HFFc6 (cell line): ENCODE measurements at regions not wholly inside any gene's neighbourhood (a gene's known extent, or its start where the extent isn't known, plus 50 kb on each side); places are given as distances from the start of the nearest gene placed in this dataset.

ENCODE experiments used
- DNase-seq: peaks from one replicate; pipeline ENCODE4 v3.0.0-alpha.2; 2018
- H3K27ac Mint-ChIP-seq: 2 replicates; pipeline ENCODE4 v1.8.0; 2020; ENCODE audit warnings: mild to moderate bottlenecking, mixed read lengths
- H3K27me3 Mint-ChIP-seq: 2 replicates; pipeline ENCODE4 v1.8.0; 2021; ENCODE audit warnings: mild to moderate bottlenecking, moderate library complexity, mixed read lengths; ENCODE audit not compliant: insufficient read depth
- H3K36me3 Mint-ChIP-seq: 2 replicates; pipeline ENCODE4 v1.8.0; 2021; ENCODE audit warnings: low read depth, mixed read lengths
- H3K4me1 Mint-ChIP-seq: 2 replicates; pipeline ENCODE4 v1.8.0; 2020; ENCODE audit warnings: low read depth, mixed read lengths
- H3K4me3 Mint-ChIP-seq: 2 replicates; pipeline ENCODE4 v1.8.0; 2020; ENCODE audit warnings: mild to moderate bottlenecking, moderate library complexity, mixed read lengths
- H3K9me3 Mint-ChIP-seq: 2 replicates; pipeline ENCODE4 v1.8.0; 2020; ENCODE audit warnings: mild to moderate bottlenecking, mixed read lengths
- CTCF ChIP-seq: fragments of 200-600 bp; sonication (generic); IDR thresholded peaks from 2 replicates; pipeline ENCODE4 v1.5.0; 2021; ENCODE audit warnings: antibody characterized with exemption, mild to moderate bottlenecking

DNA sequence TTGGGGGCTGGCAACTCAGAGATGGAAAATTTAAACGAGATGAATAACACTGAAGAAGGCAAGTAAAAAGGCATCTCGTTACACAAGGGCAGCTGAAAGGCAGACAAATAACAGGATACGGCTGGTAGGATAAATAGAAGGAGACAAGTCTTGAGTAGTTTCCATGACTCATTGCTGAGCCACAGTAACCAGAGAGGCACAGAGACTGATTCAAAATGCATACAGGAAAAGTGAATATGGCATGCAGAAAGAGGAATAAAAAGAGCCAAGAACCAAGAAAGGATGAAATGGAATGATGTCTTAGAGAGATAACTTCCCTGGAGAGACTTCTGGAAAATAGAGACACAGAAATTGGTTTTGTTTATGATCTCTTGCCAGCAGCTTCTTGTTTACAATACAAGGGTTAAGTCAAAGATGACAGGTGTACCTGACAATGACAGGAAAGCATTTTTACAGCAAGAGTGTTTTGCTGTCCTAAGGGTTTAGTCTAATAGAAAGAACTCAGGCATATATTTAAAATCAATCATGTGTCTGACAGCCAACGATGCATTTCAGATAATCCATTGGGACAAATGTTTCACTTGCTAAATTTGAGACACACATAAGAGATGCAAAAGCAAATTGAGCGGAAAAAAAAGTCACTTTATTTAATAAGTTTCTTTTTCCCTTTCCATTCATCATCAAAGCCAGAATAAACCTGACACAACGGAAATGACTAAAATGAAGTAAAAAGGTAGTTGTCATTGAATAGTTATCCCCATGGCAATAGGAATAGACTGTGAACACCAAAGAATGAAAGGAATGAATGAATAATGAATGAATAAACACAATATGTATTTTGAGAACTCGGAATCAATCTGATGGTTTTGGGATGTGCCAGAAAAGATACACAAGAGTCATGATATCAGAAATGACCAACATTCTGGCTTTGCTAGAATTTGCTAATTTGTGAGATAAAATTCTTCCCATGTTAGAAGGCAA is 68.0 kb upstream of the KCNQ5 start:
- Mint-ChIP-seq H3K9me3 (no peaks in the 10 kb centered on the region), H3K4me1 (peaks cover 74% of the 10 kb centered on the region), H3K27ac (peak overlapping the region; percentile 95), H3K27me3 (no peaks in the 10 kb centered on the region), H3K36me3 (peaks cover 6% of the 10 kb centered on the region; the same call in 1 of the 2 replicates), H3K4me3 (peak overlapping the region; percentile 73)
- no peak for TF ChIP-seq CTCF
- DNase-seq: peak; percentile 94

- H3K27me3 Mint-ChIP-seq: no peaks in the 10 kb centered on the region
- peaks cover 15% of the 10 kb centered on the region for H3K36me3 Mint-ChIP-seq
- H3K27ac Mint-ChIP-seq: peak overlapping the region; percentile 95
- peak overlapping the region; percentile 73 for H3K4me3 Mint-ChIP-seq
- peaks cover 74% of the 10 kb centered on the region for H3K4me1 Mint-ChIP-seq
- TF ChIP-seq CTCF: peak; percentile 41
- no peaks in the 10 kb centered on the region for H3K9me3 Mint-ChIP-seq
- peak; percentile 69 for DNase-seq
Measured at GRCh38 chr6:72554761-72555221, 67.1 kb upstream of the KCNQ5 start.

DNA sequence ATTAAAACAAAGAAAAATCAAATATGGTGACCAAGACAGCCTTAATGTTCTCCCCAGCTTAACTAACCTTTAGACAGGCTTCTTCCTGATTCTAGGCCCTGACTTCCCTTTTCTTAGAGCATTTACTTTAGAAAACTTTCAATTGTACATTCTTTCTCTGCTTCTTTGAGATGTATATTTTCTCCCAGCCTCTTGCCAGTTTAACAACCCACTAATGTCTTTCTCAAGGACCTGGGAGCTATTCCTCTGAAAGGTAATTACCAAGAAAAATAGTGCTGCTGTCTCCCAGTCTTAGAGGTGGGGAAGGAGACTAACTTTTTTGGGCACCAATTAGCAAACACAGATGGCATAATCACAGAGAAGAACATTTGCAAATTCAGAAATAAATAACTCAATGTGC is 62.8 kb upstream of the KCNQ5 start:
- Mint-ChIP-seq H3K4me3 (no peak overlapping the region), H3K36me3 (peaks cover 27% of the 10 kb centered on the region), H3K4me1 (peaks cover 57% of the 10 kb centered on the region), H3K27ac (no peak overlapping the region; the same call in 1 of the 2 replicates), H3K9me3 (no peaks in the 10 kb centered on the region), H3K27me3 (no peaks in the 10 kb centered on the region)
- TF ChIP-seq CTCF: no peak
- no peak for DNase-seq

GRCh38 chr6:72559555-72559954 is 62.3 kb upstream of the KCNQ5 start:
- H3K9me3 Mint-ChIP-seq: no peaks in the 10 kb centered on the region

More at GRCh38 chr6:72559555-72559954, 62.3 kb upstream of the KCNQ5 start:
- Mint-ChIP-seq H3K4me3 (no peak overlapping the region), H3K36me3 (peaks cover 27% of the 10 kb centered on the region), H3K27me3 (no peaks in the 10 kb centered on the region), H3K27ac (no peak overlapping the region), H3K4me1 (peaks cover 57% of the 10 kb centered on the region)
- no peak for DNase-seq
- no peak for TF ChIP-seq CTCF
